IPS-18c (cell line): ENCODE measurements at regions not wholly inside any gene's neighbourhood (a gene's known extent, or its start where the extent isn't known, plus 50 kb on each side); places are given as distances from the start of the nearest gene placed in this dataset.

Experiments used
- H3K4me3 ChIP-seq: 2 replicates; pipeline ENCODE4 v1.7.0; 2013; ENCODE audit warnings: low read depth, mild to moderate bottlenecking, low read length, moderate library complexity; ENCODE audit not compliant: insufficient read depth
- H3K9me3 ChIP-seq: one replicate; pipeline ENCODE4 v1.6.1; 2013; ENCODE audit warnings: mild to moderate bottlenecking, low read length, moderate library complexity; ENCODE audit not compliant: control insufficient read depth, insufficient read depth

DNA sequence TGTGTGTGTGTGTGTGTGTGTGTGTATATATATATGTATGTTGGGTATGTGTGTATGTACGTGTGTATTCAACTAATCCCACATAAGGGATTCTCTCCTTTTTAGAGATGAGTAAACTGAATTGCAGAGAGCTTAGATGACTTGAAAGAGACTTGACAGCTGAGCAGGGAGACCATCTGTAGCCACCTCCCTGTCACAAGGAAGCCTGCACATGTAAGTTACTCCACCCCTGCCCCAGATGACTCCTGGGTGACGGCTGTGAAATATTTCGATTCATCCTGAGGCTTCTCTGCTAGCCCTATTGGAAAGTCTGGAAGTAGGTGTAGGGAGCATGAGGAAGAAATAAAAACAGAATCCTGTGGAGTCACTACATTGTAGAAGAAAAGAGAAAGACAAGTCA, 480.4 kb downstream of the FOXO1 start:
- Histone ChIP-seq H3K4me3 (no peak overlapping the region), H3K9me3 (no peaks in the 10 kb centered on the region)

DNA sequence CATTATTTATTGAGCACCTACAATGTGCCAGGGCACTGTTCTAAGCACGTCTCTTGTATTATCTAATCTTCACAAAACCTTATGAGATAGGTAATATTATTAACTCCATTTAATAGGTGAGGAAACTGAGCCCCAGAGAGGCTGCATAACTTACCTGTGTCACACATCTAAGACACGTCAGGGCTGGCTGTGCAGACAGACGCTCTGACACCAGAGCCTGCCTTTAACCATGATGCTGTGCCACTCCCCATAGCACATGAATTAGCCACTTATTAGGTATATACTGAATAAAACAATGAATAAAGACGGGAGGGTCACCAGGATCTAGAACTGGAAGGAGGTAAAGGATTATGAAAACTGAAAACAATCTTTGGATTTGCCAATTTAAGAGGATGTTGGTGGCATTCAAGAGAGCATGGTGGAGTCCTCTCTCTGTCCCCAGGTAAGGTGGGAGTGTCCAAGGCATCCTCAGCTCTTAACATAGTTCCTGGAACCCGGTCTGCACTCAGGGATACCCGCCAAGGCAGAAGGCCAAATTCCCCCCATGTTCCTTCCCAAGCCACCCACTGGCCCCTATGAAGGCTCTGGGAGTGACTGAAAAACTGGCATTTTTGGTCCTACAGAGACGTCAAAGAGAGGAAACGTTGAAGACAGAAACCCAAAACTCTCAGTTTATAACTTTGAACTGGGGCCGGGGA, 479.7 kb downstream of the FOXO1 start:
- H3K4me3 ChIP-seq: no peak overlapping the region
- H3K9me3 ChIP-seq: no peaks in the 10 kb centered on the region

DNA sequence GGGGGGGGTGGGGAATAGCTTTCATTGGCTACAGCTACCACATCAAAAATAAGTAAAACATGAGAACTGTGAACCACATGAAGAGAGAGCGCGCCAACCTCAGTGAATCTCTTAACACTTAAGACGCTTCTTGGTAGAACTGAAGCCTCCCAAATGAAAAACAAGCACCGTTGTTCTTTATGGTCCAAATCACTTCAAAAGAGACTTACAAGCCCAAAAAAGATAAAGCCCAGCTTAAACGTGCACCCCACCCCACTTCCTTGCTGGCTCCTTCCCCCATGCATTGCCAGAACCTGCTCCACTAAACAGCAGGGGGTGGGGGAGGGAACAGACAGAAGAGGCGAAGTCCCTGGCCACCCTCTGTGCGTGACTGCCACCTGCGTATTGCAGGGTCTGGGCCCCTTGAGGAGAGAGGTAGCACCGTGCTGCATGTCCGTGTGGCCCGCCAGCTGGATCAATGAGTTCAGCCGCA, 479.1 kb downstream of the FOXO1 start:
- H3K4me3 ChIP-seq: no peak overlapping the region

DNA sequence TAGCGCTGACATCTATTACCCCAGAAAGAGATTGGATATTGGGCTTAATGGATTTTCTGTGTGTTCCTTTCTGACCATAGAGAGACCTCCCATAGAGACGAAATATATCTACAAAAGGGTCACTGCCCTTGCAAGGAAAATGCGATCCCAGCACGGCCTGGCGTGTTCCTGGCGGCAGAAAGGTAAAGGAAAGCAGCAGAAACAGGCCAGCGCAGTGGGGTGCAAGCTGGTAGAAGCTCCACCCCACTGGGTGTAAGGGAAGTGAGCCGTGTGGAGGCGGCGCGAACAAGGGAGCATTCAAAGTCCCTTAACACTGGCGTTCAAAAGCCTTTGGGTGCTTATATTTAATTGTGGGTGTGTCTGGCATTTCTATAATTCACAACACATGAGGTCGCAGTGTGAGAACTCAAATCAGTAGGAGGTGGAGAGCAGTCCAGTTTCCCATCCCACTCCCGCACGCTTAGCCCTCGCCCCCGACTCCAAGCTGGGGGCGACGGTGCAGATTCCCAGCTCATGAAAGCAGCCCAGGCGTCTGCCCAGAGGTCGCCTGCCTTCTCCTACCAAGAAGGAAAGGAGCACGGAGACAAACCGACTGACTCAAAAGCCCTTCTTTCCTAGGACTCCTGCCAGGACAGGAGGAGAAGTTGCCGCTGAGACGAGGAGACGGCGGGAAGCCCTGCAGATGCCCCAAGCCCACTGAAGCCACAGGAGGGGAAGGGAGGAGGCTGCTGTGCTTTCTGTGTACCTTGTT, 478.4 kb downstream of the FOXO1 start:
- no peak overlapping the region for H3K4me3 ChIP-seq
- no peaks in the 10 kb centered on the region for H3K9me3 ChIP-seq

More for the DNA sequence above, 479.1 kb downstream of the FOXO1 start:
- H3K9me3 ChIP-seq: no peaks in the 10 kb centered on the region

DNA sequence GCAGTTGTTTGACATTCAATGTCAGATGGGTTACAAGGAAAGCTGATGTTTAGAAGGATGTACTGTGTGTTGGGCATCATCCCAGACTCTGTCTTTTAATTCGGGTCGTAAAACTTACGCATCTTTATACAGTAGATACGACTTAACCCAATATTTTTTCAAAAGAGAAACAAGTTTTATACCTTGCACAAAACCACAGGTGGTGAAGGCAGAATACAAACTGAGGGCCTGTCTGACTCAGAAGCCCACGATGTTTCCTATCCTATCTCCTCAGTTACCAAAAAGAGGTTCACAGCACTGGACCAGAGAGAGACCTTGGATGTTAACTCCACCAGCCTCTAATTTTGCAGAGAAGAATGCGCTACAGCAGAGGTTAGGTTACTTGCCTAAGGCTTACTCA, 477.0 kb downstream of the FOXO1 start:
- Histone ChIP-seq H3K4me3 (no peak overlapping the region), H3K9me3 (no peaks in the 10 kb centered on the region)

DNA sequence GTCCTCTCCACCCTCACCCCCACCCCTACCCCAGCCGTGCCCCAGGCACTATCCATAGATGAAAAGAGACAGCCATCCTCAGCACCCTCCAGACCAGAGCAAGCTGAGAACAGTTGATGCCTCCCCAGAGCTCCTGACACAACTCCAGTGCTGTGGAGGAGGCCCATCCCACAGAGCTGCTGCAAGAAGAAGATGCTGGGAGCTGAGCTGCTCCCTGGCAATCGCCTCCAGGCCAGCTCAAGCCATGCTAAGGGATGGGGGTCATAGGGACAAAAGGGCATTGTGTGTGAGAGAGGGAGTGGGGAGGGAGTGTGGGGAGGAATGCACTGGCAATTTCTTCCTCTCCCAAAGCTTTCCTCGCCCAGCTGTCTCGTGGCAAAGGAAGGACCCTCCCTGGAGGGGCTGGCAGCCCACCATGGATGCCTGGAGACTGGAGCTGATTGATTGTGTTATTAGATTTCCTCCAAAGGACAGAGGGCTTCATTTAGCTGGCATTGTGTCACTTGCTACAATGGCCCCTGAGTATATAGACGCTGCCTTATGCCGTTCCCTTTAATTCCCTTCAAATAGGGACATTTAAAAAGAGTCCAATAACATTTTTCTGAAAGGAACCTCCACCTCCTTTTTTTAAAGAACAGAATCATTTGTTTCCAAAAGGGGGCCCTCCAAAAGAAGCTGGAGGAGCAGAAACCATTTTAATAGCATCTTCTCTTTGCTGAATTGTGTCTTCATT, 476.4 kb downstream of the FOXO1 start:
- no peak overlapping the region for H3K4me3 ChIP-seq

DNA sequence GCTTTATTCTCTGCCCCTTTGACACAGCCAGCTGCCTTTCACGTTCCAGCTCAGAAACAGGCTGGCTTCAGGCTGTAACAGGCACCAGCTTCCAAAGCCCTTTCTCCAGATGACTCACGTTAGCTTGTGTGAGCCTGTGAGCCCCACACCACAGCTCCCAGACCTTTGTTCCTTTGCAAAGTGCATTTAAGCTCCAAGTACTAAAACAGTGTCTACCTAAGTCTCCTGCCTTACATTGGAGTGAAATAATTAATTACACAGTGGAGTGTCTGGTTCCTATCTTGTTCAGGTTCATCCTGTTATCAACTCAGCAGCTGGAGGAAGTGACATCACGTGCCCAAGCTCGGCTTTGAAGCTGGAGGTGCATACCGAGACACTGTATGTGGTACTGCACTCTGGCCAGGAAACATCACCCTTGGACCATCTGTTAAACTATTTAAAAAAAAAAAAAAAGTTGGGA, 475.8 kb downstream of the FOXO1 start:
- no peaks in the 10 kb centered on the region for H3K9me3 ChIP-seq
- no peak overlapping the region for H3K4me3 ChIP-seq

More for the DNA sequence above, 476.4 kb downstream of the FOXO1 start:
- no peaks in the 10 kb centered on the region for H3K9me3 ChIP-seq

DNA sequence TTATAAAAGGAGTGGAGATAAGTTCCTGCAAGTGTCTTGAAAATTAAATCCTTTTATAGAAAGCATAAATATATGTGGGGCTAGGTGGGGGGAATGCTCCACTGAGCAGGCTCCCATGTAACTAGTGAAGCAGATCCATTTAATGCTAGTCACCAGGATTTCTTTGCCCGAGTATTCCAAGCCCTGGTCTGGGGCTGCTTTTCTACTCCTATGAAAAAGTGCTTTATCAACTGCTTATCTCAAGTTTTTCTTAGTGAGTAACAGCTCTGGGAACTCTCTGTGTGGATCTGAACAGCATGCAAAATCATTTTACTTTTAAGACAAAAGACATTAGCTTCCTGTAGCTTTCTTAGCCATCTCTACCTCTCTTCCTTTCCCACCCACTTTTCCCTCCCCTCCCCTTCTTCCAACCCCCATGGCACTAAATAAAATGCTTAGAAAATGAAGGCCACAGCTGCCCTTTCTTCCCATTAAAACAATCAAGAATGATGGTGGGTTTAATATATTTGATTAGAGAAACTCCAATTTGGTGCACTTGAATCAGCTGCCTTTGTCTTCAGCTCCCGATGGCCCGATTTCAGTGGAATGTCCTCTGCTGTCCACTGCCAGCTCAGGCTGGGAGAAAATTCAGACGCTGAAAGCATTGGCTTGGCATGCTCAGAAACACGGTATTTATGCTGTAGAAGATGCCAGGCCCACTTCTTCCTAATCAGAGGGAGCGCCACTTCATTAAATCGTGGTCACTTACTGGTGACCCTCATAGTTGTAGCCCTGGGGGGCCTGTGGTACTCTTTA, 475.1 kb downstream of the FOXO1 start:
- Histone ChIP-seq H3K9me3 (no peaks in the 10 kb centered on the region), H3K4me3 (no peak overlapping the region)

DNA sequence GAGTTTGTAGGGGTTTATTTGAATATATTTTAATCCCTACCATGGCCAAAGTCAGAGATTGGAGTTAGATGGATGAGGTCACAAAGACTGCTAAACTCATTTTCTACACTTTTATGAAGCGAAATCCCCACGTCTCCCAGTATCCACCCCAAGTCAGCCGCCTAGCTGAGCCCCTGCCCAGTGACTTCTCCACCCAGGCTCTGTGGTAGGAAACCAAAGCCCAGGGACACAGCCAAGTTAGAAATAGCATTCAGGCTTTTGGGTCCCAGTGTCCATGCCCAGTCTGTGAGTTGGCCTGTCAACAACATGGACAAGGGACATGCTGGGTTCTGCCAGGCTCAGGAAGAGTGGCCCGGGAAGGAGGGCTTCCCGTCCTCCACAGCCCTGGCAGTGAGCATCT, 474.0 kb downstream of the FOXO1 start:
- no peaks in the 10 kb centered on the region for H3K9me3 ChIP-seq
- no peak overlapping the region for H3K4me3 ChIP-seq

DNA sequence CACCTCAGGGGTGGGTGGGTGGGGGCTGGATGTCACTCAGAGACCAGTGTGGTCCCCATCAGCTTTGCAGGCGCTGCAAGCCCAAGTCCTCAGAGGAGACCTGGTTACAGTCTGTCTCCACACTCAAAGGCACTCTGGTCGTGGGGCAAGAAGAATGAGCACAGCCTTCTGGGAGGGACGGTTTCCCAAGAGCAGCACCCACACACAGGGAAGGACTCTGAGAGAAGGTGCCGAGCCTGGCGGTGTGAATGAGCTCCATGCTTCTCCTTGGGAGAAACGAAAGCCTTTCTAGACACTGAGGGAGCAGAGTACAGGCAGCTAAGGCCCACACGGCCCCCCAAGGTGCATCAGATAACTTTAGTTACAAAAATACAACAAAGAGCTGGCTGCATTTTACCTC, 473.6 kb downstream of the FOXO1 start:
- no peaks in the 10 kb centered on the region for H3K9me3 ChIP-seq
- no peak overlapping the region for H3K4me3 ChIP-seq

DNA sequence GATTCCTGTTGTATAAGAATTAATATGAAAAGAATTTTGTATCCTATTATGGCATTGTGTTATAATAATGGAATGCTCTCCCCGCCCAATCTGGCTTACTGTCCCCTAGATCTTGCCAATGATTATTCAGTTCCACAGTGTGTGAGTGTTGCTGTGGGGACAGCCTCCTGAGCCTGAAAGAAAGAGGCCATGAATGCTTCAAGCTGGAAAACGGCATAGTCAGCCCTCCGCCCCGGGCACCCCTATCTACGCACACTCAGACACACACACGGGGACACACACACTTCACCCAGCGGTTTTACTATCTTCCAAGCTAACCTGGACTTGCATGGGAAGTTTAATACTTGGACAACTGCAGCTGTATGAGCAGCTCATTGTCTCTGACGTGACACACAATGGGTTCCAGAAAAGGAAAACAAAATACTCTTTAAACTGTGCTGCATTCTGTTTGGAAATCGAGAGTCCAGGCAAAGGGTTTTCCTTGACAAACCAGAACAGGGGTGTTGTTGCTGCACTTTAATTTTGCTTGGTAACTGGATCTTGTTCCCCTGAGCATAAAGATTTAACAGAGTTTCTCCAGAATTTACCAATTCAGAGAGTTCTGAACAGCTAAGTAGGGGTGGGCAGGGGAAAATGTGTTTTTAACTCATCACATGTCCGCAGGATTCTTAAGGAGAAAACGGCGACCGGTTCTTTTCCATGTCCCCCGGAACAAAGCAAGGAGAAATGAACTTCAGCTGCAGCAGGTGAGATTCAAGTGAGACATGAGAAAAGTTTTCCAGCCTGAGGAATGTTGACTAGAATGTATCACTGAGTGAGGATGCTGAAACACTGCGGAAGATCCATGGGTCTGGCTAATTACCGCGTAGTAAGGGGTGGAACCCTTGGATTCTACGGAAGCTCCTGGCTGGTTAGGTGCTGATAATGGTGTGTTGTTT, 472.9 kb downstream of the FOXO1 start:
- H3K4me3 ChIP-seq: no peak overlapping the region
- no peaks in the 10 kb centered on the region for H3K9me3 ChIP-seq

DNA sequence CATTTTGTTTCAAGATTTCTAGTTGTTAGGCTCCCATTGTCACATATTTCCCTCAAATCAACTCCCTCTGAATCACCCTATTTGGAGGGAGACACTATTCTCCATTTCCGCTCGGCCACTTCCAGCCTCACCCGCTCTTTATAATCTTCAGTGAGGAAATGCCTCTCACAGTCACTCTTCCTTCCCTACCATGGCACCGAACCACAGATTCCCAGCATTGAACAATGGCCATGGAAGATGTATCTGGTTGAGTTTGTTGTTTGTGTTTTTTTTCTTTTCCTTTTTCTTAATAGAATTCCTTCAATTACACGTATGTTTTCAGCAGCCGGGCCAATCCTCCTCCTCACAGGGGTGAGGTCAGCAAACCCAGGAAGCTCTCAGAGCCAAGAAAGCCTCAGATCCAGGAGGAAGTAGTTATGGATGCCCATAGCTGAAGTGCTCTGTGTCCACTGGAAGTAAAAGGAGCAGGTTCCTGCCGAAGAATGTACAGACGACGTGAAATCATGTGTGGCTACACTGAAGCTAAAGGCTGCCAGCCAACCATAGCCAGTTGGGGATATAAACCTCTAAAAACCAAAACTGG, 472.1 kb downstream of the FOXO1 start:
- Histone ChIP-seq H3K9me3 (no peaks in the 10 kb centered on the region), H3K4me3 (no peak overlapping the region)

DNA sequence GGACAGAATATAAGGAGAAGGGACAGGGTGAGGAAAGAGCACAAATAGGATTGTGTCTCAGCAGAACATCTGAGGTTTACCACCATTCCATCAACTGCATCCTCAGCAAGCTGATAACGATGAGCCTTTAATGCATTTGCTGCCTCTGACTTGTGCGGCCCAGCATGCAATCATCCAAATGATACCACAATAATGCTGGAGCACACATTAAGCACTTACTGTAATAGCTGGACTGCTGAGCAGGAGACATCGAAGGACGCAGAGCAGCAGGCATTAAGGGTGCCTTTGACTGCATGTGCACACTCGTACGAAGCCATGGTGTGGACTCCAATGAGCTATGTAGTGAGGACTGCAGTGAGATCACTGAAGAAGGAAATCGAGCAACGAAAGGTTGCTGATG, 469.4 kb downstream of the FOXO1 start:
- Histone ChIP-seq H3K9me3 (no peaks in the 10 kb centered on the region), H3K4me3 (no peak overlapping the region)

DNA sequence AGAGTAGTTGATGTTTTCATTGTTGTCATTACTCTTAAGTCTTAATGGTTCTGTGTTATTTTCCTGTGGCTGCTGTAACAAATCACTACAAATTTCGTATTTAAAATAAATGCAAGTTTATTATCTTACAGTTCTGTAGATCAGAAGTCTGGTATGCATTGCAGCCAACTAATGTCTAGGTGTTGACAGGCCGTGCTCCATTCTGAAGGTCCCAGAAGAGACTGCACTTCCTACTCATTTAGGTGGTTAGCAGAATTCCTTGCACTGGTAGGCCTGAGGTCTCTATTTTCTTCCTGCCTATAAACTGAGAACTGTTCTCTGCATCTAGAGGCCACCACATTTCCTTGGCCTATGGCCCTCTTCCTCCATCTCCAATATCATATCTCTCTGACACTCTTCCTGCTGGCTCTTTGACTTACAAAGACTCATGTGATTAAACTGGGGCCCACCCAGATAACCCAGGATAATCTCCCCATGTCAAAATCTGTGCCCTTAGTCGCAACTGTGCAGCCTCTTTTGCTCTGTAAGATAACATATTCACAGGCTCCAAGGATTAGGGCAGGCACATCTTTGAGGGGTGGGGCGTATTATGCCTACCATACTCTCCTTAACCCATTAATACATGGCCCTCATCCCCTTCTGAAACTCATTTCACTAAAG, 468.4 kb downstream of the FOXO1 start:
- Histone ChIP-seq H3K4me3 (no peak overlapping the region), H3K9me3 (no peaks in the 10 kb centered on the region)

DNA sequence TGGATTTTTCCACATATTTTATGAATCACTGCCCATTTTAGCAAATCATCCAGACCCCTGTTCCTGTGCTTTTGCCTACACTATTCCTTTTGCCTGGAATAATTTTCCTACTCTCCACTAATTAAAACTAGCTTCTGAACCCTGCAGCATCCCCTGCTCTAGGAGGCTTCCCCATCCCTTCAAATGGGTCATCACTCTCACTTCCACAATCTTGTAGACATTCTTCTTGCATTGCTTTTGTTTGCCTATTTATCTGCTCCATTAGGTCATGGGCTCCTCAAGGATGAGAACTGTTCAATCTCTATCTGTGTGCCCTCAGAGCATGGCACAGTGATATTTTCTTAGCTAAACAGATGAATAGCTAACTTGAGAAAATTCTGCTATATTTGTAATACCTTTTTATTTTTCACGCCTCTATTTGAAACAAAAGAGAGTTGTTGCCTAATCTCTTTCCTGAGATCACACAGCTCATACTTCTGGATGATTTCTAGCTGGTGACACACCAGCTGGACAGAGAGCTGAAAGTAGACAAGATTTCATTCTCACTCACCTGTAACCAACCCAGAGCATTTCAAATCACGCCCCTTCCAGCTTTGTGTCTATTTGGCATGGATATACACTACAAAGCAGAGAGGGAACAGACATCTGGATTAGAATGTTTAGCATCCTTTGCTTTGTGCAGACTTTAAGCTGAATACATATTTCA, 466.0 kb downstream of the FOXO1 start:
- Histone ChIP-seq H3K4me3 (no peak overlapping the region), H3K9me3 (no peaks in the 10 kb centered on the region)
